ENCODE measurements at regions not wholly inside any gene's neighbourhood (a gene's known extent, or its start where the extent isn't known, plus 50 kb on each side); places are given as distances from the start of the nearest gene placed in this dataset.

DNA sequence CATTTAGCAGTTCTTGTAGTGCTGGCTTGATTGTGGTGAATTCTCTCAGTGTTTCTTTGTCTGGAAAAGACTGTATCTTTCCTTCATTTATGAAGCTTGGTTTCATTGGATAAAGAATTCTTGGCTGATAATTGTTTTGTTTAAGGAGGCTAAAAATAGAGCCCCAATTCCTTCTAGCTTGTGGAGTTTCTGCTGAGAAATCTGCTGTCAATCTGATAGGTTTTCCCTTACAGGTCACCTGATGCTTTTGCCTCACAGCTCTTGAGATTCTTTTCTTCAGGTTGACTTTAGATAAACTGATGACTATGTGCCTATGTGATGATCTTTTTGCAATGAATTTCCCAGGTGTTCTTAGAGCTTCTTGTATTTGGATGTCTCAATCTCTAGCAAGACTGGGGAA, 1508.5 kb upstream of the FLRT2 start:
- TF ChIP-seq, protein P1, sequence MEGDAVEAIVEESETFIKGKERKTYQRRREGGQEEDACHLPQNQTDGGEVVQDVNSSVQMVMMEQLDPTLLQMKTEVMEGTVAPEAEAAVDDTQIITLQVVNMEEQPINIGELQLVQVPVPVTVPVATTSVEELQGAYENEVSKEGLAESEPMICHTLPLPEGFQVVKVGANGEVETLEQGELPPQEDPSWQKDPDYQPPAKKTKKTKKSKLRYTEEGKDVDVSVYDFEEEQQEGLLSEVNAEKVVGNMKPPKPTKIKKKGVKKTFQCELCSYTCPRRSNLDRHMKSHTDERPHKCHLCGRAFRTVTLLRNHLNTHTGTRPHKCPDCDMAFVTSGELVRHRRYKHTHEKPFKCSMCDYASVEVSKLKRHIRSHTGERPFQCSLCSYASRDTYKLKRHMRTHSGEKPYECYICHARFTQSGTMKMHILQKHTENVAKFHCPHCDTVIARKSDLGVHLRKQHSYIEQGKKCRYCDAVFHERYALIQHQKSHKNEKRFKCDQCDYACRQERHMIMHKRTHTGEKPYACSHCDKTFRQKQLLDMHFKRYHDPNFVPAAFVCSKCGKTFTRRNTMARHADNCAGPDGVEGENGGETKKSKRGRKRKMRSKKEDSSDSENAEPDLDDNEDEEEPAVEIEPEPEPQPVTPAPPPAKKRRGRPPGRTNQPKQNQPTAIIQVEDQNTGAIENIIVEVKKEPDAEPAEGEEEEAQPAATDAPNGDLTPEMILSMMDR (IDR thresholded peaks at IDR 0.05; ENCODE audit: borderline replicate concordance, extremely low read depth, low read length, poor library complexity, severe bottlenecking) = no peak
- no peak for TF ChIP-seq EZH2 (IDR thresholded peaks at IDR 0.05; ENCODE audit: borderline replicate concordance, low read depth, low read length, severe bottlenecking)

Data from DND-41 (cell line).